ENCODE measurements at regions not wholly inside any gene's neighbourhood (a gene's known extent, or its start where the extent isn't known, plus 50 kb on each side); places are given as distances from the start of the nearest gene placed in this dataset.
"Not testable (repeated sequence)": the region's sequence is repeated elsewhere in the genome, so short reads cannot be mapped to it uniquely, and the experiment has no call there.

DNA sequence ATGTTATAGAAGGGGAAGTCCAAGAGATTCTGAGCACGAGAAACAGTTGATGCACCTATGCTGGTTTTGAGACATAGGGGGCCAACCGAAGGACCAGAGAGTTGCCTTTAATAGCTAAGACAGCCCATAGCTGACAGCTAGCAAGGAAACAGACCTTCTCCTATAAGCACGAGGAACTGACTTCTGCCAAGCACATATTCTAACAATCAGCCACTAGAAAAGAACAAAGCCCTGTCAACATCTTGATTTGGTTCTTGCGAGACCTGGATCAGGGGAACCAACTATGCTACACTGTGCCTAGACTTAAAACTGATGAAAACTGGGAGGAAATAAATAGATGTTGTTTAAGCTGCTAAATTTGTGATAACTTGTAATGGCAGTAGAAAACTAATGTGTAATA, 785.6 kb downstream of the TMTC2 start:
- POLR2A ChIA-PET: no interaction called here
- Mint-ChIP-seq H3K4me3 (no peak overlapping the region), H3K27me3 (no peaks in the 10 kb centered on the region), H3K27ac (no peak overlapping the region), H3K36me3 (no peaks in the 10 kb centered on the region), H3K9me3 (peaks cover 0 to 8% (median 0%) of the 10 kb centered on the region in 9 donors), H3K4me1 (no peaks in the 10 kb centered on the region)
- DNase-seq: no peak
- no peak for ATAC-seq

DNA sequence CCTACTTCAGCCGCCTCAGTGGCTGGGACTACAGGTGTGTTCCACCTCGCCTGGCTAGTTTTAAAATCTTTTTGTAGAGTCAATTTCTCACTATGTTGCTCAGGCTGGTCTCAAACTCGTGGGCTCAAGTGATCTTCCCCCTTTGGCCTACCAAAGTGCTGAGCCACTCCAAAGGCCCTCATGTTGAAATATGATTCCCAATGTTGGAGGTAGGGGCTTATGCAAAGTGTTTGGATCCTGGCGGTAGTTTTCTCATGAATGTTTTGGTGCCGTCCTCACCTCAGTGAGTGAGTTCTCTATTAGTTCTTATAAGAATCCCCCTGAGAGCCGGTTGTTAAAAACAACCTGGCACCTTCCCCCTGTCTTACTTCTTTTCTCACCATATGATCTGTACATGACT, 784.6 kb downstream of the TMTC2 start:
- no peaks in the 10 kb centered on the region for H3K27me3 Mint-ChIP-seq
- no peak for ATAC-seq
- H3K36me3 Mint-ChIP-seq: no peaks in the 10 kb centered on the region
- peaks cover 0 to 8% (median 0%) of the 10 kb centered on the region in 9 donors for H3K9me3 Mint-ChIP-seq
- no peak overlapping the region for H3K27ac Mint-ChIP-seq
- no peak for DNase-seq
- H3K4me3 Mint-ChIP-seq: no peak overlapping the region
- POLR2A ChIA-PET: no interaction called here
- no peaks in the 10 kb centered on the region for H3K4me1 Mint-ChIP-seq

GRCh38 chr12:83470749-83471148, 784.0 kb downstream of the TMTC2 start:
- Mint-ChIP-seq H3K27me3 (no peaks in the 10 kb centered on the region), H3K36me3 (no peaks in the 10 kb centered on the region), H3K9me3 (peaks cover 0 to 8% (median 0%) of the 10 kb centered on the region in 9 donors), H3K4me1 (no peaks in the 10 kb centered on the region), H3K4me3 (no peak overlapping the region), H3K27ac (no peak overlapping the region)
- DNase-seq: no peak
- ATAC-seq: no peak
- POLR2A ChIA-PET: no interaction called here

DNA sequence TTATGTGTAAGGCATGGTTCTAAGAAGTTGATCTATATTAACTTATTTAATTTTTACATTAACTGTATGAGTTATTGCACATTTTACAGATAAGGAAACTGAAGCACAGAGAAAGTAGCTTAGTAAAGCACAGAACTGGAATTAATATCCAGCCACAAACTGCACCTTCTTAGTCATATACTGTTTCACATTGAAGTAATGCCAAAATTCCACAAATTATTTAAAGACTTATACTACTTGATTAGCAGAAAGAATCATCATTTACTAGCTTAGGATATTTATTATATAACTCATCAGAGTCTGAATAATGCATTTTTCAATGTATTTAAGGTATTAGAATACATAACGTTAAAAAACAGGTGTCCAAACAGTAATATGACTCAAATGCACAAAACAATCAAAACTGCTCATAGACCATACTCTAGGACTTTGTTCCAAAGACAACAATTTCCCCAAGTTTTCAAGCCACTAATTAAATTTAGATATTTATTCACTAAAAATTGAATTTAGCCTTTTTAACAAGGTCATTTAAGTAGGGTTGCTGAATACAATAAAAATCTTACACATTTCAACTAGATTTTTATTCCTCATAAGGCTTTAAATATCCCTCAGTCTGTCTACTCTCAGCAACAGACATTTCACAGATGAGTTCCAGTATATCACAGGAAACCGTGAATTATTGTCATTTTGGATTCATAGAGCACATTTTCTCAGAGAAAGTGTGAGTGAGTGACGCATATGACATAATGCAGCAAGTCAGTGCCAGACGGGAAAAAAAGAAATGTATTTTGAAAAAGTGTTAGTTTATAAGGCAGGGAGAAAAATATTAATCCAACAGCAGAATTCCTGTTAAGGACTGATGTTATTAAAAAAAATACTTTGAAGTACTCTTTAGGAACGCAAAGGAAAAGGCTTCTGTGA, 782.5 kb downstream of the TMTC2 start:
- ATAC-seq: no peak

DNA sequence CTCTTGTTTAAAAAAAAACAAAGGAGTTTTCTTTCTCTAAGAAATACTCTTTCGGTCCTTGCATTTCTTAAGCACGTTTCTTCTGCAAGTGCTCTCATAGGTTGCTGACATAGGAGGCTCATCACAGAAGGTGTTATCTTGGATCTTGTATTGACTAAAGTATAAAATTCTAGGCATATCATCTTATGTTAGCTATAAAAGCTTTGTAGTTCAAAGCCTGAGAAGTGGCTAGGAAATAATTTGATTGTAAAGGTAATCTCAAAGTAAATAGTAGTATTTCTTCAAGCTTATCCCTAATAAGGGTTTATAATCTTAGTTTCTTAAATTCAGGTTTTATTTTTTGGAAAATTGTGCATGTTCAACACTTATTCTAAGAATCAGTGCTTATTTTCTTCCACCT, 778.9 kb downstream of the TMTC2 start:
- no peak overlapping the region for H3K4me3 Mint-ChIP-seq
- H3K36me3 Mint-ChIP-seq: no peaks in the 10 kb centered on the region
- H3K27ac Mint-ChIP-seq: no peak overlapping the region
- ATAC-seq (no peak), DNase-seq (no peak)
- POLR2A ChIA-PET: no interaction called here
- peaks cover 0 to 16% (median 0%) of the 10 kb centered on the region in 9 donors for H3K9me3 Mint-ChIP-seq
- H3K4me1 Mint-ChIP-seq: no peaks in the 10 kb centered on the region
- peaks cover 0 to 4% (median 0%) of the 10 kb centered on the region in 5 donors for H3K27me3 Mint-ChIP-seq

More for the DNA sequence above, 782.5 kb downstream of the TMTC2 start:
- no peak overlapping the region for H3K27ac Mint-ChIP-seq
- DNase-seq: no peak
- H3K4me1 Mint-ChIP-seq: no peaks in the 10 kb centered on the region
- H3K36me3 Mint-ChIP-seq: no peaks in the 10 kb centered on the region
- POLR2A ChIA-PET: no interaction called here
- no peak overlapping the region for H3K4me3 Mint-ChIP-seq
- H3K9me3 Mint-ChIP-seq: peaks cover 0 to 7% (median 0%) of the 10 kb centered on the region in 9 donors
- no peaks in the 10 kb centered on the region for H3K27me3 Mint-ChIP-seq

- H3K27ac Mint-ChIP-seq: no peak overlapping the region
- H3K4me1 Mint-ChIP-seq: no peaks in the 10 kb centered on the region
- POLR2A ChIA-PET: no interaction called here
- no peak overlapping the region for H3K4me3 Mint-ChIP-seq
- ATAC-seq: no peak
- no peak for DNase-seq
- peaks cover 0 to 16% (median 0%) of the 10 kb centered on the region in 9 donors for H3K9me3 Mint-ChIP-seq
- H3K27me3 Mint-ChIP-seq: peaks cover 0 to 4% (median 0%) of the 10 kb centered on the region in 5 donors
- no peaks in the 10 kb centered on the region for H3K36me3 Mint-ChIP-seq
Measured at GRCh38 chr12:83462419-83462818, 775.7 kb downstream of the TMTC2 start.

DNA sequence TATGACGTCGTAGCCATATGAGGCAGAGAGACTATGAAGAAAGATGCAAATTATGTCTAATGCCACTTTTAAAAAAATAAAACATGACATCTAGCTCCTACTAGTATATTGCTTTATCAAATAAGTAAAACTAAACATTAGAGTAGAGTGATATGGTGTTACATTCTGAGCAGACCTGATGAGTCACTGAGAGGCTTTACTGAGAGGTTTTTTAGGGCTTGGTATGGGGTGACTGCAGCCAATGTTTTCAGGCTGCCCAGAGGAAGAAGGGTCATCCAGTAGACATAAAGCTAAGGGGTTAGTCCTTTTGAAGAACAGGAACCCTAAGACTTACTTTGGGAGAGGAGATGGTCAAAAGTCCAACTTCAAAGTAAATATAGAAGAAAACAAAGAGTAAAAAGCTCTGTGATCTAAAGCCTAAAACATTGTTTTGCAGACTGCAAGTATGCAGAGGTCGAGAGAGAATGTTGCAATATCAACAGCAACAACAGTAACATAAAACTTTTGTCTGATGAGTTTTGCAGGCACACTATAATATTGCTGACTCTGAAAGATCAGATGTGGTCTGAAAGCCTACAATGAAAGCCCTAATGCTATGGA, 774.7 kb downstream of the TMTC2 start:
- no peak overlapping the region for H3K27ac Mint-ChIP-seq
- peaks cover 0 to 16% (median 0%) of the 10 kb centered on the region in 9 donors for H3K9me3 Mint-ChIP-seq
- no peaks in the 10 kb centered on the region for H3K4me1 Mint-ChIP-seq
- no peak overlapping the region for H3K4me3 Mint-ChIP-seq
- no peaks in the 10 kb centered on the region for H3K36me3 Mint-ChIP-seq
- POLR2A ChIA-PET: no interaction called here
- DNase-seq (no peak), ATAC-seq (no peak)
- H3K27me3 Mint-ChIP-seq: peaks cover 0 to 4% (median 0%) of the 10 kb centered on the region in 5 donors

DNA sequence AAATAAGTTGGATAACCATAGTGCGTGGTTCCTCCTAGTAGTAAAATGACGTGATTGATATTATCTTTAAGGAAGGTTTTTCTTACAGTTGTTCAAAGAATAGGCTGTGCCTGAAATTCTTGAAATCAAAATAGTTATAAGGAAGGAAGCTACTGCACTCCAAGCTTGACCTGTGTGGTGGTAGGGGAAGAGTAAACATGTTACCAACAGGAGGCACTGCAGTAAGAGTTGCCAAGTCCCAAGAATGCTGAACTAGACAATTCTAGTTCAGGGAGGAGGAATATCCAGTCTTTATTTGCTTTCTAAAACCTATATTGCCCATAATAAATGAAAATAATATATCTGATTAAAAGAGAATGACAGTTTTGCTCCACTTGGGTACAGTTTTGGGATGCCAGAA, 764.5 kb downstream of the TMTC2 start:
- H3K27me3 Mint-ChIP-seq: peaks cover 0 to 10% (median 0%) of the 10 kb centered on the region in 5 donors
- no peaks in the 10 kb centered on the region for H3K4me1 Mint-ChIP-seq
- H3K27ac Mint-ChIP-seq: no peak overlapping the region
- POLR2A ChIA-PET: no interaction called here
- no peak for DNase-seq
- no peaks in the 10 kb centered on the region for H3K36me3 Mint-ChIP-seq
- H3K9me3 Mint-ChIP-seq: peaks cover 0 to 9% (median 0%) of the 10 kb centered on the region in 9 donors
- H3K4me3 Mint-ChIP-seq: no peak overlapping the region
- ATAC-seq: no peak

DNA sequence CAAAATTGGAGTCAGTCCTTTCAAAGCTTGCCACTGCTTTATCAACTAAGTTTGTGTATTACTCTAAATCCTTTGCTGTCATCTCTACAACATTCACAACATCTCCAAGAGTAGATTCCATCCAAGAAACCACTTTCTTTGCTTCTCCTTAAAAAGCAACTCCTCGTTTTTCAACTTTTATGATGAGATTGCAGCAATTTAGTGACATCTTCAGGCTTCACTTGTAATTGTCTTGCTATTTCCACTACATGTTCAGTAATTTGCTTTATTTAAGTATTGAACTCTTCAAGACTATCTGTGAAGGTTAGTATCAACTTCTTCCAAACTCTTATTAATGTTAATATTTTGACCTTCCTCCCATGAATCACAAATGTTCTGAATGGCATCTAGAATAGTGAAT, 747.9 kb downstream of the TMTC2 start:
- Mint-ChIP-seq H3K9me3 (peaks cover 0 to 36% (median 11%) of the 10 kb centered on the region in 9 donors), H3K27me3 (no peaks in the 10 kb centered on the region), H3K27ac (no peak overlapping the region), H3K4me1 (no peaks in the 10 kb centered on the region), H3K36me3 (peaks cover 0 to 11% (median 3%) of the 10 kb centered on the region in 3 donors), H3K4me3 (no peak overlapping the region)
- no peak for ATAC-seq
- POLR2A ChIA-PET: no interaction called here
- no peak for DNase-seq

GRCh38 chr12:83432176-83432719, 745.5 kb downstream of the TMTC2 start:
- no peak overlapping the region for H3K4me3 Mint-ChIP-seq
- ATAC-seq: no peak

GRCh38 chr12:83427586-83428136, 741.0 kb downstream of the TMTC2 start:
- not testable (repeated sequence) for H3K4me3 Mint-ChIP-seq

More at GRCh38 chr12:83432176-83432719, 745.5 kb downstream of the TMTC2 start:
- H3K36me3 Mint-ChIP-seq: peaks cover 0 to 14% (median 3%) of the 10 kb centered on the region in 3 donors
- no peaks in the 10 kb centered on the region for H3K4me1 Mint-ChIP-seq
- DNase-seq: no peak
- H3K27ac Mint-ChIP-seq: no peak overlapping the region
- H3K27me3 Mint-ChIP-seq: no peaks in the 10 kb centered on the region
- POLR2A ChIA-PET: no interaction called here
- peaks cover 0 to 46% (median 11%) of the 10 kb centered on the region in 9 donors for H3K9me3 Mint-ChIP-seq

GRCh38 chr12:83414981-83415380, 728.3 kb downstream of the TMTC2 start:
- POLR2A ChIA-PET: no interaction called here
- Mint-ChIP-seq H3K27ac (no peak overlapping the region), H3K27me3 (no peaks in the 10 kb centered on the region), H3K9me3 (peaks cover 0 to 22% (median 7%) of the 10 kb centered on the region in 9 donors), H3K36me3 (no peaks in the 10 kb centered on the region), H3K4me3 (no peak overlapping the region), H3K4me1 (no peaks in the 10 kb centered on the region)
- DNase-seq (no peak), ATAC-seq (no peak)

More at GRCh38 chr12:83427586-83428136, 741.0 kb downstream of the TMTC2 start:
- POLR2A ChIA-PET, ATAC-seq, H3K27ac Mint-ChIP-seq, H3K36me3 Mint-ChIP-seq, H3K4me1 Mint-ChIP-seq, DNase-seq, H3K27me3 Mint-ChIP-seq: not testable (repeated sequence)
- peaks cover 0 to 43% (median 12%) of the 10 kb centered on the region in 9 donors for H3K9me3 Mint-ChIP-seq

GRCh38 chr12:83408851-83409250, 722.1 kb downstream of the TMTC2 start:
- H3K27ac Mint-ChIP-seq: no peak overlapping the region
- ATAC-seq: no peak
- H3K4me3 Mint-ChIP-seq: no peak overlapping the region
- DNase-seq: no peak
- POLR2A ChIA-PET: no interaction called here
- peaks cover 0 to 16% (median 5%) of the 10 kb centered on the region in 9 donors for H3K9me3 Mint-ChIP-seq
- H3K36me3 Mint-ChIP-seq: peaks cover 0 to 6% (median 0%) of the 10 kb centered on the region in 3 donors
- H3K27me3 Mint-ChIP-seq: no peaks in the 10 kb centered on the region
- no peaks in the 10 kb centered on the region for H3K4me1 Mint-ChIP-seq
